ENCODE measurements at regions not wholly inside any gene's neighbourhood (a gene's known extent, or its start where the extent isn't known, plus 50 kb on each side); places are given as distances from the start of the nearest gene placed in this dataset.

- POLR2A ChIA-PET, result no interaction called here
- H3K4me1 ChIP-seq (ENCODE audit: insufficient read depth, low read length), result no peaks in the 10 kb centered on the region
- H3K9me3 ChIP-seq (ENCODE audit: low read length), result no peaks in the 10 kb centered on the region
- no peak overlapping the region for H3K4me2 ChIP-seq (ENCODE audit: low read depth, low read length)
- H3K79me2 ChIP-seq (ENCODE audit: insufficient read depth, low read length), result no peaks in the 10 kb centered on the region
- no peak for FAIRE-seq
- H3K4me3 ChIP-seq (replicated peaks in 1 of 3; ENCODE audit: insufficient read depth in 1 of 3, low read depth in 2 of 3, low read length in 3 of 3), result no peak overlapping the region
- intact Hi-C loops (cut with micrococcal nuclease; ENCODE audit: unreplicated experiment) (no loop called here), in situ Hi-C loops (cut with HindIII; ENCODE audit: extremely low pct_ligation_motif_present, low pct_unique_long_range_greater_than_20kb) (no loop called here)
- BruUV-seq (replicated peaks), result no TSS peak
- no peak overlapping the region for H2AFZ ChIP-seq (ENCODE audit: low read length)
- H3K27me3 ChIP-seq (ENCODE audit: control insufficient read depth in 1 of 2, insufficient read depth in 2 of 2, low read length in 2 of 2), result no peaks in the 10 kb centered on the region
- no peak for ATAC-seq
- H3K9ac ChIP-seq (ENCODE audit: insufficient read depth, low read depth, low read length), result no peak overlapping the region
- no peak overlapping the region for H3K27ac ChIP-seq (ENCODE audit: extremely low read length, insufficient read depth, low read length)
- CTCF ChIA-PET (ENCODE audit: low intra/inter-chr PET ratio, low total read pairs), result no interaction called here
- no peaks in the 10 kb centered on the region for H4K20me1 ChIP-seq (ENCODE audit: insufficient read depth, low read length)
- no peaks in the 10 kb centered on the region for H3K36me3 ChIP-seq (replicated peaks in 1 of 2; ENCODE audit: control insufficient read depth in 1 of 2, insufficient read depth in 2 of 2, low read length in 2 of 2)
- DNase-seq (ENCODE audit: low spot score), result no peak
- TF ChIP-seq HMGXB3 (CRISPR knock-in tag; IDR thresholded peaks at IDR 0.05; ENCODE audit: borderline replicate concordance) (no peak), REST (IDR thresholded peaks at IDR 0.05; ENCODE audit: borderline replicate concordance in 1 of 2, low read depth in 1 of 2, low read length in 2 of 2) (no peak), TARDBP (CRISPR knock-in tag; IDR thresholded peaks at IDR 0.05) (no peak), ZNF136 (CRISPR knock-in tag; IDR thresholded peaks at IDR 0.05; ENCODE audit: low read depth) (no peak), HOXA7 (CRISPR knock-in tag; IDR thresholded peaks at IDR 0.05) (no peak), SNAI1 (CRISPR knock-in tag; IDR thresholded peaks at IDR 0.05; ENCODE audit: borderline replicate concordance) (no peak), TFDP1 (CRISPR knock-in tag; IDR thresholded peaks at IDR 0.05; ENCODE audit: borderline replicate concordance) (no peak), GMEB2 (CRISPR knock-in tag; IDR thresholded peaks at IDR 0.05; ENCODE audit: low read depth) (no peak), IKZF1 (IDR thresholded peaks at IDR 0.05) (no peak), ZNF770 (CRISPR knock-in tag; IDR thresholded peaks at IDR 0.05) (no peak), HNF4A (CRISPR knock-in tag; IDR thresholded peaks at IDR 0.05) (no peak), SMYD3 (CRISPR knock-in tag; IDR thresholded peaks at IDR 0.05) (no peak), ZMAT3 (CRISPR knock-in tag; conservative IDR thresholded peaks at IDR 0.05) (no peak)
Observed at GRCh38 chr15:34650177-34650576, 66.7 kb upstream of the GOLGA8B start.
